Sigmoid colon (tissue), 6 donors: ENCODE measurements at regions not wholly inside any gene's neighbourhood (a gene's known extent, or its start where the extent isn't known, plus 50 kb on each side); places are given as distances from the start of the nearest gene placed in this dataset.

Experiments used
- DNase-seq: peaks from one replicate; pipeline ENCODE4 v3.0.0-alpha.2; 2019
- H3K27ac ChIP-seq, 4 donors: fragments of 200-600 bp; sonication (generic); one replicate each; pipeline ENCODE4 v1.5.1; 2016 to 2019; ENCODE audit warnings: mild to moderate bottlenecking in 1 of 4
- H3K27me3 ChIP-seq, 3 donors: fragments of 200-600 bp; sonication (generic); one replicate each; pipeline ENCODE4 v1.5.1; 2019; ENCODE audit warnings: mild to moderate bottlenecking in 1 of 3
- H3K36me3 ChIP-seq, 4 donors: fragments of 200-600 bp; sonication (generic); one replicate each; pipeline ENCODE4 v1.5.1; 2016 to 2019
- H3K4me1 ChIP-seq, 4 donors: fragments of 200-600 bp; sonication (generic); one replicate each; pipeline ENCODE4 v1.5.1; 2017 to 2019
- H3K4me3 ChIP-seq, 4 donors: fragments of 200-600 bp; sonication (generic); one replicate each; pipeline ENCODE4 v1.5.1; 2017 to 2019; ENCODE audit warnings: mild to moderate bottlenecking in 2 of 4, moderate library complexity in 1 of 4
- H3K9me3 ChIP-seq, 4 donors: fragments of 200-600 bp in 3 of 4; sonication (generic) in 3 of 4; one replicate each; pipeline versions ENCODE4 v1.5.1 to v1.6.1; 2013 to 2019
- CTCF ChIP-seq, 4 experiments: fragments of 450-650 bp in 3 of 4; fragments of 200-600 bp in 1 of 4; IDR thresholded peaks; one replicate each; pipeline ENCODE4 v1.5.1; 2016 to 2019; ENCODE audit warnings: antibody characterized with exemption in 4 of 4, mild to moderate bottlenecking in 3 of 4, moderate library complexity in 2 of 4
- EP300 ChIP-seq, 4 donors: sonication (generic); formaldehyde crosslinking; IDR thresholded peaks; one replicate each; pipeline ENCODE4 v1.6.1; 2017; ENCODE audit warnings: antibody characterized with exemption in 4 of 4
- POLR2A ChIP-seq, 2 donors: fragments of 450-650 bp; IDR thresholded peaks; one replicate each; pipeline ENCODE4 v1.6.1; 2016; ENCODE audit warnings: antibody characterized with exemption in 2 of 2, mild to moderate bottlenecking in 2 of 2, moderate library complexity in 2 of 2
- POLR2AphosphoS5 ChIP-seq, 4 donors: sonication (generic); formaldehyde crosslinking; IDR thresholded peaks; one replicate each; pipeline ENCODE4 v1.6.1; 2017; ENCODE audit warnings: antibody characterized with exemption in 4 of 4
- WGBS, 2 donors: extraction: QIAGEN DNeasy Blood & Tissue Kit; methylation state at CpG; one replicate each; pipeline ENCODE4 v1.1.7; 2013; 5-methylcytosine and 5-hydroxymethylcytosine counted together
- intact Hi-C: fragments of 100-400 bp; cut with DNase I; formaldehyde crosslinking; loops from one replicate; pipeline ENCODE4 v1.15.1; 2023
- donor health status: healthy with polysubstance abuse.
- donor health status: healthy.

DNA sequence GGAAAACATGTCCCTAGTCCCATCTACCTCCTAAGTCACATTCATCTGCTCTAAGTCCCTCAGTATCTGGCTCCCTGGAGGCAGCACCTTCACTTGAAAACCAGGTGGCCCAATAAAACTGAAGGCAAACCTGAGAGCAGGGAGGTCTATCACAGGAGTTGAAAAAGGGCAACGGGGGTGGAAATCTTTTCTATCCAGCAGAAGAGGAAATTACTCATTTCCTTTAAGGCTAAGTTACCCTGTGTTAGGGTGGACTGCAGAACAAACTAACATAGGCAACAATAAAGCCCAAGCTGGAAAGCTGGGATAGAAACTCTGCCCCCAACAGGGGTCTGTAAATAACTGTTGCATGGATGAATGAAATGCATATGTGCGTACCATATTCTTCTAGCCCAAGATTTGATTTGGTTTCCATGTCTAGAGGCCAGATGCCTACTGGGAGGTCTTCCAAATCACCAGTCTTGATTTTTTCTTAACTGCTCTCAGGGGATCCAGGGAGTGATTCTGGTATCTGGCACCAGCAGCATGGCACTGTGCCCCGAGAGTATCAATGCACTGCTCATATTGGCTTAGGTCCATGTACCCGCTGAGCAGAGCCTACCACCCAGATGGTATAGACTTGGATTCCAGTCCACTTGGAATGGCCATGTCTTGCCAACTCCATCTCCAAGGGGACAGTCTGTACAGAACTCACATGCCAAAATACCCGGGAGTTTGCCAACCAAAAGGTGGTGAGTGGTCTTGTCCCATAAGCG, 350.0 kb upstream of the NCAM1 start:
- TF ChIP-seq POLR2AphosphoS5 (IDR thresholded peaks at IDR 0.05) = no peak
- TF ChIP-seq EP300 (IDR thresholded peaks at IDR 0.05) = no peak
- TF ChIP-seq POLR2A (IDR thresholded peaks at IDR 0.05) = no peak
- TF ChIP-seq CTCF (IDR thresholded peaks at IDR 0.05) = no peak
- 75 to 78% methylated on average over 6 of the region's 6 CpGs for WGBS, 2 donors

DNA sequence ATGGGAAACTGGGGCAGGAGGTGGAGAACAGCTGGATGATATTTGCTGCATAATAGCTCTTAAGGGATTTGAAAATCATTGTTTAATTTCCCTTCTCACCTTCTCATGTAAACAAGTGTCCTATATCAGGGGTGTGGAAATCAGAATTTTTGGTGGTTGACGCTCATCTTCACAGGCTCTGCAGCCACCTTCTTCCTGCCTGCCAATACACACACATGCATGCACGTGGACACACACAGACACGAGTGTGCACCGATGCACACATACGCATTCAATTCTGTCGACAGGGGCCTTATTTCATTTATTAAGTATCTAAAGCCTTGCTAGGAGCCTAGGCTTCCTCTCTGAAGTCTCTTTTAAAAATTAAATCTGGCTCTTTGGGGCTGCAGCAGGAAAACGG, 349.4 kb upstream of the NCAM1 start:
- no peak overlapping the region for H3K4me3 ChIP-seq
- no peak for DNase-seq
- H3K36me3 ChIP-seq = no peaks in the 10 kb centered on the region
- intact Hi-C loops = no loop called here
- no peak overlapping the region for H3K27ac ChIP-seq
- no peaks in the 10 kb centered on the region for H3K27me3 ChIP-seq
- no peaks in the 10 kb centered on the region for H3K9me3 ChIP-seq
- H3K4me1 ChIP-seq = peaks cover 0 to 27% (median 11%) of the 10 kb centered on the region in 4 donors
- 70 to 81% methylated on average over 7 of the region's 7 CpGs for WGBS, 2 donors
- TF ChIP-seq CTCF (IDR thresholded peaks at IDR 0.05) (no peak), EP300 (IDR thresholded peaks at IDR 0.05) (no peak)

More for the DNA sequence above, 350.0 kb upstream of the NCAM1 start:
- no peak for DNase-seq
- peaks cover 0 to 27% (median 11%) of the 10 kb centered on the region in 4 donors for H3K4me1 ChIP-seq
- H3K27me3 ChIP-seq = no peaks in the 10 kb centered on the region
- no peak overlapping the region for H3K4me3 ChIP-seq
- H3K36me3 ChIP-seq = no peaks in the 10 kb centered on the region
- no peaks in the 10 kb centered on the region for H3K9me3 ChIP-seq
- no peak overlapping the region for H3K27ac ChIP-seq
- intact Hi-C loops = no loop called here

GRCh38 chr11:112612250-112612849, 348.9 kb upstream of the NCAM1 start:
- 44 to 58% methylated on average over 5 of the region's 5 CpGs for WGBS, 2 donors
- intact Hi-C loops = no loop called here
- Histone ChIP-seq H3K36me3 (no peaks in the 10 kb centered on the region), H3K9me3 (no peaks in the 10 kb centered on the region), H3K27ac (peak overlapping the region in 2 of 4 donors; percentile 3 to 62), H3K4me3 (no peak overlapping the region), H3K4me1 (peaks cover 0 to 27% (median 11%) of the 10 kb centered on the region in 4 donors), H3K27me3 (no peaks in the 10 kb centered on the region)
- TF ChIP-seq EP300 (IDR thresholded peaks at IDR 0.05) (no peak), POLR2AphosphoS5 (IDR thresholded peaks at IDR 0.05) (no peak), CTCF (IDR thresholded peaks at IDR 0.05) (no peak), POLR2A (IDR thresholded peaks at IDR 0.05) (no peak)
- DNase-seq = no peak

- 41 to 74% methylated on average over 8 of the region's 8 CpGs for WGBS, 2 donors
- Histone ChIP-seq H3K27ac (peak overlapping the region in 2 of 4 donors; percentile 3 to 62), H3K4me3 (no peak overlapping the region), H3K27me3 (no peaks in the 10 kb centered on the region), H3K36me3 (no peaks in the 10 kb centered on the region), H3K4me1 (peaks cover 0 to 27% (median 11%) of the 10 kb centered on the region in 4 donors), H3K9me3 (no peaks in the 10 kb centered on the region)
- intact Hi-C loops = no loop called here
- no peak for TF ChIP-seq EP300 (IDR thresholded peaks at IDR 0.05)
- TF ChIP-seq CTCF (IDR thresholded peaks at IDR 0.05) = no peak
- TF ChIP-seq POLR2AphosphoS5 (IDR thresholded peaks at IDR 0.05) = no peak
- TF ChIP-seq POLR2A (IDR thresholded peaks at IDR 0.05) = no peak
- DNase-seq = no peak
Measured at GRCh38 chr11:112613051-112613972, 347.9 kb upstream of the NCAM1 start.
